Memory B cell (primary cell): ENCODE measurements at regions not wholly inside any gene's neighbourhood (a gene's known extent, or its start where the extent isn't known, plus 50 kb on each side); places are given as distances from the start of the nearest gene placed in this dataset.

Source experiments
- ATAC-seq: fragments of 150-1000 bp; cut with Tn5 transposase; 2 replicates; pipeline ENCODE4 v1.10.0; 2021; ENCODE audit warnings: low read depth, mild to moderate bottlenecking, moderate library complexity
- DNase-seq, 2 donors: peaks; one replicate each; pipeline ENCODE4 v3.0.0; 2022; ENCODE audit warnings: low spot score in 2 of 2
- H3K27ac Mint-ChIP-seq: one replicate; pipeline ENCODE4 v1.8.0; 2022; ENCODE audit warnings: mild to moderate bottlenecking, moderate library complexity, mixed read lengths
- H3K27me3 Mint-ChIP-seq: one replicate; pipeline ENCODE4 v1.8.0; 2022; ENCODE audit warnings: mixed read lengths
- H3K36me3 Mint-ChIP-seq: one replicate; pipeline ENCODE4 v1.8.0; 2022; ENCODE audit warnings: mild to moderate bottlenecking, mixed read lengths
- H3K4me1 Mint-ChIP-seq: one replicate; pipeline ENCODE4 v1.8.0; 2022; ENCODE audit warnings: mixed read lengths
- H3K4me3 Mint-ChIP-seq: one replicate; pipeline ENCODE4 v1.8.0; 2022; ENCODE audit warnings: mild to moderate bottlenecking, moderate library complexity, mixed read lengths
- H3K9me3 Mint-ChIP-seq: one replicate; pipeline ENCODE4 v1.8.0; 2022; ENCODE audit warnings: mixed read lengths

DNA sequence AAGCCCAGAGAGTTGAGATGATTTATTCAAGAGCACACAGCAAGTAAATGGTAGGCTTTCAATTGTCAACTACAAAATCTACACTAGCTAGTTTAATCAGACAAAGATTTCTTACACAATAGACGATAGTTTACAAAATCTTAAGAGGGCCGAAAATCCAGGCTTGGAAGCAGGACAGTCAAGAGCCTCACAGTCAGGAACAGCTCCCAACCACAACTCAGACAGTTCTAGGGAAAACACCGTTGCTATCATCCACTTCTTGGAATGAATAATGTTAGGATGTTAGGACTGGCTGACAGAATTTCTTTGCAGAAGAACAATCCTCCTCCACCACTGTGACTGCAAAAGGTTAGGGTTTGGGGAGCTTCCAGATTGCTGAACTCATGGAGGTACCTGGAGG, 290.8 kb upstream of the ZPLD1 start:
- Mint-ChIP-seq H3K4me1 (peaks cover 3% of the 10 kb centered on the region), H3K27ac (no peak overlapping the region), H3K4me3 (no peak overlapping the region), H3K27me3 (no peaks in the 10 kb centered on the region), H3K9me3 (no peaks in the 10 kb centered on the region), H3K36me3 (peaks cover 2% of the 10 kb centered on the region)
- no peak for ATAC-seq
- no peak for DNase-seq

DNA sequence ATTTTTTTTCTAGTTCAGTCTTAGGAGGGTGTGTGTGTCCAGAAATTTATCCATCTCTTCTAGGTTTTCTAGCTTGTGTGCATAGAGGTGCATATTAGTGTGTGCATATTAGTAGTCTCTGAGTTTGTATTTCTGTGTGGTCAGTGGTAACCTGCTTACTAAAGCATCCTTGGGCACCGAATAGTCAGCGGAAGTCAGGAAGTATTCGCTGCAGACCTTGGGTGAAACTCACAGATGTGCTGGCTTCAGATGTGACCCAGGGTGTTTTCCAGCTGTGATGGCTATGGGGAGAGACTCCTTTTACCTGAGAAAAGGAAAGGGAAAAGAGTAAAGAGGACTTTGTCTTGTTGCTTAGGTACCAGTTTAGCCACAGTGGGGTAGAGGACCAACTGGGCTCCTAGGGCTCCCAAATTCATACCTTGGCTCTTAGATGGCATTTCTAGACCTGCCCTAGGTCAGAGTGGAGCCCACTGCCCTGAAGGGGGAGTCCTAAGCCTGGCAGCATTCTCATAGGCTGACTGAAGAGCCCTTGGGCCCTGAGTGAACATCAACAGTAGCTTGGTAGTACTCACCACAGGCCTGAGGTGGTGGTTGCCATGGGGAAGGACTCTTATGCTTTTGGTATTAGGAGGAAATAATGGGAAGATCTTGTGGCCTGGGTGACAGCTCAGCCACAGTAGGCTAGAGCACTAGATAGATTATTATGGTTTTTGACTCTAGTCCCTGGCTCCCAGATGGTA, 286.0 kb upstream of the ZPLD1 start:
- no peak overlapping the region for H3K27ac Mint-ChIP-seq
- peaks cover 9% of the 10 kb centered on the region for H3K9me3 Mint-ChIP-seq
- peaks cover 14% of the 10 kb centered on the region for H3K36me3 Mint-ChIP-seq
- no peak for ATAC-seq
- no peak overlapping the region for H3K4me3 Mint-ChIP-seq
- no peaks in the 10 kb centered on the region for H3K27me3 Mint-ChIP-seq
- H3K4me1 Mint-ChIP-seq = no peaks in the 10 kb centered on the region
- DNase-seq = no peak

DNA sequence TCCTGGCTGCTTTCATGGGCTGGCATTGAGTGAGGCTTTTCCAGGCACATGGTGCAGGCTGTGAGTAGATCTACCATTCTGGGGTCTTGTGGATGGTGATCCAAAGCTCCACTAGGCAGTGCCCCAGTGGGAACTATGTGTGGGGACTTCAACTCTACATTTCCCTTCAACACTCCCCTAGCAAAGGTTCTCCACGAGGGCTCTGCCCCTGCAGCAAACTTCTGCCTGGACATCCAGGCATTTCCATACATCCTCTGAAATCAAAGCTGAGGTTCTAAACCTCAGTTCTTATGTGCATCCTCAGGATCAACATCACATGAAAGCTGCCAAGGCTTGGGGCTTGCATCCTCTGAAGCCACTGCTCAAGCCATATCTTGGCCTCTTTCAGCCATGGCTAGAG, 282.9 kb upstream of the ZPLD1 start:
- Mint-ChIP-seq H3K36me3 (peaks cover 14% of the 10 kb centered on the region), H3K27me3 (no peaks in the 10 kb centered on the region), H3K9me3 (peaks cover 9% of the 10 kb centered on the region), H3K4me3 (no peak overlapping the region), H3K27ac (no peak overlapping the region), H3K4me1 (no peaks in the 10 kb centered on the region)
- ATAC-seq (no peak), DNase-seq (no peak)

DNA sequence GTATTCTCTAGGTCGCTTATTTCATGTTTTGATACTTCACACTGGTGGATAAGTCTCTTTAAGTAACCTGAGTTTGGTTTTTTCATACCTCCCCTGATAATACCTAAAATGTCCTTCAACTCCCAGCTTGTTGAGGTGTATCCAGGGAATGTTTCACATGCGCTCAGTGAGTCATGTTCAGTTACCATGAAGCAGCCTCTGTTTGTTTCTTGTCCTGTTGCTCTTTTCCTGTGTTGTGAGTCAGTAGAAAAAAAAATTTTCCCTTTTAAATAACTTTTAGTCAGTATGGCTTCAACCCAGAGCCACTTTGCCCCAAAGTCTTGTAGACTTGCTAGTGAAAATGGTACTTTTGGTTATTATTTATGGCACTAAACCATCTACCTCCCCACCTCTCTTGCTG, 278.4 kb upstream of the ZPLD1 start:
- no peaks in the 10 kb centered on the region for H3K27me3 Mint-ChIP-seq
- H3K36me3 Mint-ChIP-seq = peaks cover 8% of the 10 kb centered on the region
- ATAC-seq = no peak
- no peak for DNase-seq
- H3K27ac Mint-ChIP-seq = no peak overlapping the region
- H3K9me3 Mint-ChIP-seq = peaks cover 2% of the 10 kb centered on the region
- H3K4me1 Mint-ChIP-seq = no peaks in the 10 kb centered on the region
- no peak overlapping the region for H3K4me3 Mint-ChIP-seq

DNA sequence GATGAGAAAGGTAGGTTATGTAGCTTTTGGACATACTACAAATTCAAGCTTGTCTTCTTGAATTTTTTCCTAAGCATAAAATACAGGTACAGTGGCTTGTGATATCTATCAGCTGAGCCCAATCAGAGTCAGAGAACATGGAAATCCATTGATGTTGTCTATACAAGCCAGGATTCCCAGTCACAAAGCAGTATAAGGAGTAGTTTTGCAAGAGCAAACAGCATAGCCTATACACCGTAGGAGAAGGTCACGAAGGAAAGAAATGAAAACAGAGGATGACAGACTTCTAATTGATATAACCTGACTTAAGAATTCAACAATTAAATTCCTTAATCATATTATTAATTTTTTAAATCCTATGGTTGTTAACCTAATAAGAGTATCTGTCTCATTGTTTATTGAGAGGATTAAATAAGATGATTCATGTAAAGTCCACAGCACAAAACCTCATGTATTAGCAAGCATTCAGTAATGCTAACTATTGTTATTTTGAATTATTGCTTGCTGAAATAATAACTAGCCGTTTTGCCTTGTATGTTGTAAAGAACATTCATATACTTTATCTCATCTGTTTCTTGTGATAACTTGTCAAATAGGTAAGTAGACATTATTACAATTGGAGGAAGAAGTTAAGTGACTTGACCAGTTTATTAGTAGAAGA, 276.6 kb upstream of the ZPLD1 start:
- no peaks in the 10 kb centered on the region for H3K9me3 Mint-ChIP-seq
- H3K4me1 Mint-ChIP-seq = peaks cover 3% of the 10 kb centered on the region
- no peaks in the 10 kb centered on the region for H3K36me3 Mint-ChIP-seq
- H3K27ac Mint-ChIP-seq = no peak overlapping the region
- no peaks in the 10 kb centered on the region for H3K27me3 Mint-ChIP-seq
- DNase-seq = no peak
- no peak overlapping the region for H3K4me3 Mint-ChIP-seq
- ATAC-seq = no peak

DNA sequence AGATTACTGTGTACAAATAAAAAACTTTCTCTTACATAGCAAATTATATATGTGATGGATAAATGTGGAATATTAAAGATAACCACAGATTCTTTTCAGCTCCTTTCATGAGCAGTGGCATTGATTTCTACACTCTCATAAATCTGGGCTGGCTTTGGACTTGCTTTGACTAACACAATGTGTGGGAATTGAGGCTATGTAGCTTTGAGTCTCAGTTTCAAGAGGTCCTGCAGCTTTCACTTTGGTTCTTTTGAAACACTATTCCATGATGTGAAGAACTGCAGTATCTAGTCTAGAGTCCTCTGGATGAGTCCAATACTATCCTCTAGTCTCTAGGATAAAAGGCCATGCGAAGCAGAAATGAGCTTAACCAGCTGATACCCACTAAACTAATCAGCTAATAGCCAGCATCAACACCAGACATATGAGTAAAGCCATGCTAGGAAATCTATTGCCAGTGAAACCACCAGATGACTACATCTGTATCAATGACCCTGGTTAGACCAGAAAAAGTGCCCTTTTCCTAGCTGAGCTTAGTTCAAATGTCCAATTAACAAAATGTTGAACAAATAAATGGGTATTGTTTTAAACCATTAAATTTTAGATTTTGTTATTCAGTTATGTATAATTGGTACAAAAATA, 274.9 kb upstream of the ZPLD1 start:
- no peak overlapping the region for H3K27ac Mint-ChIP-seq
- ATAC-seq (no peak), DNase-seq (no peak)
- peaks cover 5% of the 10 kb centered on the region for H3K4me1 Mint-ChIP-seq
- H3K9me3 Mint-ChIP-seq = no peaks in the 10 kb centered on the region
- no peaks in the 10 kb centered on the region for H3K36me3 Mint-ChIP-seq
- no peaks in the 10 kb centered on the region for H3K27me3 Mint-ChIP-seq
- no peak overlapping the region for H3K4me3 Mint-ChIP-seq

DNA sequence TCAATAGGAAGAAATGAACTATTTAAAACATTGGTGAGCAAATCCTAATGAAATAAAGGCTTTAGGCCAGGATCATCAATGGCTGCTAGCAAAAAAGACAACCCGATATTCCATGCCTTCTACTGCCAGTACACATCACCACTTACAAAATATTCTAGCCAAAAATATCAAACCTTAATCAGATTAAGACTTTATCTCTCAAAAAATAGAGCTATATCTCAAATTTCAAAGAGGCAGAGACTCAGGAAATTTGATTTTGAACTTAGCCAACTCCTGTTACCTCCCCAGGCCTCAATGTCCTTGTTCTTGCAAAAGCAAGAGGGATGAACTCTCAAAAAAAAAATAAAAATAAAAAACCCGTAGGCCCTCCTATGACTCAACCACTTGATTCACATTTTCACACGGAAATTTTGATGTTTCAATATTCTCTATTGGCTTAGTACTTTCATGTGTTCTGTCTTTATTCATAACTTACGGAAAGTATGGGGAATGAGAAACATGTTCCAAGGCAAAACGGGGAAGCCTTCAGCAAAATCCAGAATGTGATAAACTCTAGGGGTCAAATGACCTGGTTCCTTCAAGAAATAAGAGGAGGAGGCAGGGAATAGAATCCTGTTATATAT, 273.3 kb upstream of the ZPLD1 start:
- H3K4me3 Mint-ChIP-seq = no peak overlapping the region
- peaks cover 5% of the 10 kb centered on the region for H3K4me1 Mint-ChIP-seq
- no peaks in the 10 kb centered on the region for H3K27me3 Mint-ChIP-seq
- H3K27ac Mint-ChIP-seq = no peak overlapping the region
- no peaks in the 10 kb centered on the region for H3K36me3 Mint-ChIP-seq
- ATAC-seq = no peak
- H3K9me3 Mint-ChIP-seq = no peaks in the 10 kb centered on the region
- no peak for DNase-seq

DNA sequence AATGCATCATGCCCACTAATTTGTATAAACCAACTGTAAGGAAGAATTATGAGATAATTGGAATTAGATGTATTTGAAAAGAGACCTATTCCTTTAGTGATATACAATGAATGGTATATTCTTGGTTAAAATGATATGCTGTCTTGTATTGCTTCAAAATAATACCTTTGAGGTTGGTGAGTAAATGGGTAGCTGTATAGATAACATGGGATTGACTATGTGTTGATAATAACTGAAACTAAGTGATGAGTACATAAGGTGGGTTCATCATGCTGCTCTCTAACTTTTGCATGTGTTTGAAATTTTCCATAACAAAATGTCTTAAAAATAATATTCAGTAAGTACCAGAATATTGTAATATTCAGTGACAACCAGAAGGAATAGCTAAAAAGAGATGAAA, 272.6 kb upstream of the ZPLD1 start:
- DNase-seq (no peak), ATAC-seq (no peak)
- Mint-ChIP-seq H3K27ac (no peak overlapping the region), H3K4me1 (peaks cover 5% of the 10 kb centered on the region), H3K9me3 (no peaks in the 10 kb centered on the region), H3K36me3 (no peaks in the 10 kb centered on the region), H3K4me3 (no peak overlapping the region), H3K27me3 (no peaks in the 10 kb centered on the region)

DNA sequence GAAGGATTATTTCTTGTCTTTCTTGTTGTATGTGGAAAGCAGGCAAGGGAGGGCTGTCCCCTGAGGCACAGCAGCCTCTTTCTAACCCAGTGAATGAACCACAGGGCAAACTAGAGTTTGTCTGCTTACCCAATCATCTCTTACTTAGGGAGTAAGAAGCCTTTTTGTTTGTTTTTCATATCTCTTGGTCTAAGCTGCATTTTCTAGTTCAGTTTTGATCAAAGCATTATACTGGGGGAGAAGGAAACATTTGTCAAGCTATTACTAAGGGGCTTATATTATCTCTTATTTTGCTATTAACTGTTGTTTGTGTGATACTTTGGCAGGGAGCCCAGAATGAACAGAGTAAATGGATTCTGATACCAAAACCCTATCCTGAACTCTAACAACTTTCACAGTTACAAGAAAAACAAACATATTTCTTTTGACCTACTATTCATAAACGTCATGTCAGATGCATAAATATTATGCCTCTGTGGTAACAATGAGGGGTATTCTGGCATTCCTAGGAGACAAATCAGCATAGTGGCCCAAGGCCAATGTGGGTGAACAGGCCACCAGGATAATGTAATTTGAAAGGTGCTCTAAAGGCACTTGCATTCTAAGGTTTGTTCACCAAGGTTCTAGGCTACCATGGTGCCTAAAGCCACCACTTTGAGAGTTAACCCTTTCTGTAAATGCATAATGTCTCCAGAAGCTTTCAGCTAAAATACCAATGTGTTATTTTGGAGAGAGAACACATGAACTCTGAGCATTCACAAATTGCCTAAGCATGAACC, 271.6 kb upstream of the ZPLD1 start:
- no peaks in the 10 kb centered on the region for H3K27me3 Mint-ChIP-seq
- no peak overlapping the region for H3K4me3 Mint-ChIP-seq
- H3K27ac Mint-ChIP-seq = no peak overlapping the region
- H3K9me3 Mint-ChIP-seq = no peaks in the 10 kb centered on the region
- peaks cover 5% of the 10 kb centered on the region for H3K4me1 Mint-ChIP-seq
- no peak for DNase-seq
- H3K36me3 Mint-ChIP-seq = no peaks in the 10 kb centered on the region
- no peak for ATAC-seq

DNA sequence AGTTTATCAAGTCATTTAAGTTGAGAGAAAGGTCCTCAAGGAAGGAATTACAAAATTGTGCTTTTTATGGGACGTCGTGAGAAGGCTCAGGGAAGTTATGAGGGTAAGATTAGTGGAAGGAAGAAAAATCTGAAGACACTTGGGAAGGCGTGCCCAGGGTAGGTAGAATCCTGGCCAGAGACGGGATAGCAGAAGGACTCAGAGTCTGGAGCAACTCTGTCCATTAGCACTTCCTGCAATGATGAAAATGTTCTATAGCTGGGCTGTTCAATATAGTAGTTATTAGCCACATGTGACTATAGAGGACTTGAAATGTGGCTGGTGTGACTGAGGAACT, 271.0 kb upstream of the ZPLD1 start:
- Mint-ChIP-seq H3K27me3 (no peaks in the 10 kb centered on the region), H3K4me1 (peaks cover 5% of the 10 kb centered on the region), H3K9me3 (no peaks in the 10 kb centered on the region), H3K27ac (no peak overlapping the region), H3K4me3 (no peak overlapping the region), H3K36me3 (no peaks in the 10 kb centered on the region)
- no peak for DNase-seq
- no peak for ATAC-seq

DNA sequence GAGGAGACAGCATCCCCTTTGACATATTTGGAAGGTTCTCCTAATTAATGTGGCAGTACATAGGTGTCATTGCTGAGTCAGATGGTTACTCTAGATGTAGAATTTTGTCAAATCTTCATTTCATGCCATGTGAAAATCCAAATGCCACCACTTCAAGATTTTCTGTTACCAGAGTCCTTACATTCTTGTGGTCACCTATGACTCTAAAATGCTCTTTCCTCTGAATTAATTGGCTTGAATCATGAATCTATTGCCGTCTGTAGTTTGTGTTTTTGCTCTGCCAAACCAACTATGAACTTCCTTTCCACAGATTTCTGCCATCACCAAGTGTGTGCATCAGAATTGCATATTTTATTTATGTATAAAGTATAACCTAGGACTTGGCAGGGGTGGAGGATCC, 269.4 kb upstream of the ZPLD1 start:
- no peak for ATAC-seq
- Mint-ChIP-seq H3K27ac (no peak overlapping the region), H3K9me3 (no peaks in the 10 kb centered on the region)

DNA sequence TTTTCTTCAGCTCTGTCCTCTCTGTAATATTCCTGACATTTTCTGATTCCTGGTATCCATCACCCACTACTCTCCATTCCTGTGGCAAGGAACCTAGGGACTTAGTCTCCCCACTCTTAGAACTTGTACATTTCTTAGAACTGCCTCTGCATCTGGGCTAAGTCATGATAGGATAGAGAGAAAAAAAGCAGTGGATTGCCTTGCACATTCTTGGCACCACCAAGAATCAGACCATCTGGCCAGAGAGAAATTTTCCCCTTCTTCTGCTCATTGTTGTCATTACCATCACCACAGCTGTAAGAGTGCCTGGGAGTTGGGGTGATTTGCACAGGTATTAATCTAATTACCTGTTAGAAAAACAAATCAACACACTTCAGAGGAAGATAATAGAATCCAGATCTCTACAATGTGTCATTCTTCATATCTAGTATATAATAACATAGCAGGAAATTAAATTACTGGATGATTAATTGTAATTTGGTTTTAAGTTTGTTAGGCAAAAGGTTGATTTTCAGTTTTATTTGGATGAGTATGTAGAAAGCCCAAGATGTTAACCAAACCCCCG, 264.8 kb upstream of the ZPLD1 start:
- Mint-ChIP-seq H3K4me3 (no peak overlapping the region), H3K27ac (no peak overlapping the region), H3K9me3 (no peaks in the 10 kb centered on the region), H3K4me1 (no peaks in the 10 kb centered on the region), H3K36me3 (no peaks in the 10 kb centered on the region), H3K27me3 (no peaks in the 10 kb centered on the region)
- ATAC-seq = no peak
- DNase-seq = no peak

More for the DNA sequence above, 269.4 kb upstream of the ZPLD1 start:
- no peak overlapping the region for H3K4me3 Mint-ChIP-seq
- DNase-seq = no peak
- peaks cover 5% of the 10 kb centered on the region for H3K4me1 Mint-ChIP-seq
- no peaks in the 10 kb centered on the region for H3K36me3 Mint-ChIP-seq
- no peaks in the 10 kb centered on the region for H3K27me3 Mint-ChIP-seq

DNA sequence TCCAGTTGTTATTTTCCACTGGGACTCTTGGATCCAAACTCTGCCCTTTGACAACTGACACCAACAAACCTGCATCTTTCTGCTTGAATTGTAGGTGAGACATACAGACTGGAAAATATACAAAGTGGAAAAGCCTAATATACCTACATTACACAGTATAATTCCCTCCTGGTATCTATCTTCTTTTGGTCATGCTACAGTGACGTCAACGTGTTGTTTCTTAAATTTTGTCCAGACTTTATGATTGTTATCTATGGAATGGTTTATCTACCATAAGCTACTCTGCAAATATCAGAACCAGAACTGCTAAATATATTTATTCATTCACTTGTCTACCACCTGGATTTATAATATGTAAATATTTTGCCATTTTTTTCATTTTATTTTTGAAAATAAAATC, 264.3 kb upstream of the ZPLD1 start:
- ATAC-seq = no peak
- no peaks in the 10 kb centered on the region for H3K36me3 Mint-ChIP-seq
- no peaks in the 10 kb centered on the region for H3K9me3 Mint-ChIP-seq
- no peak for DNase-seq
- H3K27me3 Mint-ChIP-seq = no peaks in the 10 kb centered on the region
- no peaks in the 10 kb centered on the region for H3K4me1 Mint-ChIP-seq
- H3K27ac Mint-ChIP-seq = no peak overlapping the region
- H3K4me3 Mint-ChIP-seq = no peak overlapping the region

DNA sequence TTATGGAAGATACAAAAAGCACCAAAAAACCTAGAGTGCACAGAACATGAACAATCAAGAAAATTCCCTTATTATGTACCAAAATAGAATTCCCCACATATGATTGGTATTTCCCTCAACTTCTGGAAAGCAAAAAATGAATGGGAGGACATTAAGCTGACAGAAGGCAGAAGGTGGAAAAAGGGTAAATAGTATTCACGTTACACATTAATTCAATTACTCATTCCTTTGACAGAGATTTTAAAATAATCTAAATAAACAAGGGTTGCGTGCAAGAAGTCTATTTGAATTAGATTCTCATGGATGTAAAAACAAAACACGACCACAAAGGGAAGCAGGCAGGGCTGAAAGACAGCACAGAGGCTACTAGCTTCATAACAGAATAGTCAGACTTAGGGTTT, 260.5 kb upstream of the ZPLD1 start:
- DNase-seq (no peak), ATAC-seq (no peak)
- H3K27ac Mint-ChIP-seq = no peak overlapping the region
- no peaks in the 10 kb centered on the region for H3K36me3 Mint-ChIP-seq
- H3K9me3 Mint-ChIP-seq = peaks cover 1% of the 10 kb centered on the region
- no peaks in the 10 kb centered on the region for H3K27me3 Mint-ChIP-seq
- H3K4me1 Mint-ChIP-seq = peaks cover 3% of the 10 kb centered on the region
- H3K4me3 Mint-ChIP-seq = no peak overlapping the region
